ENCODE measurements at regions not wholly inside any gene's neighbourhood (a gene's known extent, or its start where the extent isn't known, plus 50 kb on each side); places are given as distances from the start of the nearest gene placed in this dataset.

- TF ChIP-seq CTCF (IDR thresholded peaks at IDR 0.05): no peak
- no peak for TF ChIP-seq POLR2A (IDR thresholded peaks at IDR 0.05)
Measured at GRCh38 chr1:118739501-118739900, 248.6 kb downstream of the TBX15 start.
